ENCODE measurements at regions not wholly inside any gene's neighbourhood (a gene's known extent, or its start where the extent isn't known, plus 50 kb on each side); places are given as distances from the start of the nearest gene placed in this dataset.

GRCh38 chr1:22347854-22348760, 103.5 kb upstream of the ZBTB40 start:
- H2BK5ac ChIP-seq (ENCODE audit: low read depth, low read length, poor library complexity, severe bottlenecking), result no peak overlapping the region
- H2BK12ac ChIP-seq (ENCODE audit: low read length in 2 of 2), result no peak overlapping the region
- no peaks in the 10 kb centered on the region for H3K79me1 ChIP-seq (replicated peaks; ENCODE audit: low read length, poor library complexity, severe bottlenecking)
- H3K4me2 ChIP-seq (ENCODE audit: low read length, poor library complexity, severe bottlenecking), result no peak overlapping the region
- H4K91ac ChIP-seq (ENCODE audit: low read length), result no peak overlapping the region
- DNase-seq, result no peak
- no peaks in the 10 kb centered on the region for H3K9me3 ChIP-seq (ENCODE audit: control insufficient read depth, low read length)
- no peak overlapping the region for H3K4ac ChIP-seq (ENCODE audit: low read depth in 1 of 2, low read length in 2 of 2)
- 75% methylated on average over 15 of the region's 16 CpGs for WGBS
- no peak overlapping the region for H3K14ac ChIP-seq (ENCODE audit: low read length in 2 of 2)
- no peak overlapping the region for H2AFZ ChIP-seq (ENCODE audit: low read depth, low read length)
- H3K27ac ChIP-seq (ENCODE audit: low read length, poor library complexity, severe bottlenecking), result no peak overlapping the region
- H3K23ac ChIP-seq (ENCODE audit: low read length in 2 of 2), result no peak overlapping the region
- H3K9ac ChIP-seq (ENCODE audit: low read length), result no peak overlapping the region
- H2BK120ac ChIP-seq (ENCODE audit: low read depth, low read length), result no peak overlapping the region
- H2AK5ac ChIP-seq (ENCODE audit: low read length, severe bottlenecking), result no peak overlapping the region
- H3K4me1 ChIP-seq (ENCODE audit: control insufficient read depth, insufficient read depth, low read depth, low read length), result no peaks in the 10 kb centered on the region
- no peak overlapping the region for H3K18ac ChIP-seq (ENCODE audit: low read depth in 1 of 2, low read length in 2 of 2)
- H3K4me3 ChIP-seq (ENCODE audit: insufficient read depth in 1 of 2, low read depth in 1 of 2, low read length in 2 of 2), result no peak overlapping the region
- H3K36me3 ChIP-seq (ENCODE audit: control insufficient read depth in 1 of 2, insufficient read depth in 2 of 2, low read depth in 1 of 2, low read length in 2 of 2), result no peaks in the 10 kb centered on the region
- peaks cover 75 to 77% of the 10 kb centered on the region in 2 experiments for H3K27me3 ChIP-seq (ENCODE audit: control insufficient read depth in 1 of 2, insufficient read depth in 1 of 2, low read length in 2 of 2)
- H2BK15ac ChIP-seq (ENCODE audit: low read depth, poor library complexity, severe bottlenecking), result no peak overlapping the region
- no peak overlapping the region for H4K8ac ChIP-seq (ENCODE audit: low read length)

GRCh38 chr1:22349362-22350043, 102.1 kb upstream of the ZBTB40 start:
- Histone ChIP-seq H2BK120ac (ENCODE audit: low read depth, low read length) (no peak overlapping the region), H2BK12ac (ENCODE audit: low read length in 2 of 2) (no peak overlapping the region), H3K4me2 (ENCODE audit: low read length, poor library complexity, severe bottlenecking) (no peak overlapping the region), H3K79me1 (replicated peaks; ENCODE audit: low read length, poor library complexity, severe bottlenecking) (no peaks in the 10 kb centered on the region), H3K14ac (ENCODE audit: low read length in 2 of 2) (no peak overlapping the region), H3K4ac (ENCODE audit: low read depth in 1 of 2, low read length in 2 of 2) (no peak overlapping the region), H3K36me3 (ENCODE audit: control insufficient read depth in 1 of 2, insufficient read depth in 2 of 2, low read depth in 1 of 2, low read length in 2 of 2) (no peaks in the 10 kb centered on the region), H3K27me3 (ENCODE audit: control insufficient read depth in 1 of 2, insufficient read depth in 1 of 2, low read length in 2 of 2) (peaks cover 61 to 64% of the 10 kb centered on the region in 2 experiments), H3K4me3 (ENCODE audit: insufficient read depth in 1 of 2, low read depth in 1 of 2, low read length in 2 of 2) (no peak overlapping the region), H3K27ac (ENCODE audit: low read length, poor library complexity, severe bottlenecking) (no peak overlapping the region), H2BK5ac (ENCODE audit: low read depth, low read length, poor library complexity, severe bottlenecking) (no peak overlapping the region), H4K91ac (ENCODE audit: low read length) (no peak overlapping the region), H4K8ac (ENCODE audit: low read length) (no peak overlapping the region), H3K9me3 (ENCODE audit: control insufficient read depth, low read length) (no peaks in the 10 kb centered on the region), H2AFZ (ENCODE audit: low read depth, low read length) (no peak overlapping the region), H3K18ac (ENCODE audit: low read depth in 1 of 2, low read length in 2 of 2) (no peak overlapping the region), H2BK15ac (ENCODE audit: low read depth, poor library complexity, severe bottlenecking) (no peak overlapping the region), H3K4me1 (ENCODE audit: control insufficient read depth, insufficient read depth, low read depth, low read length) (no peaks in the 10 kb centered on the region), H3K9ac (ENCODE audit: low read length) (no peak overlapping the region), H2AK5ac (ENCODE audit: low read length, severe bottlenecking) (no peak overlapping the region), H3K23ac (ENCODE audit: low read length in 2 of 2) (no peak overlapping the region)
- WGBS, result 80% methylated on average over 13 of the region's 14 CpGs
- DNase-seq, result no peak

- no peak overlapping the region for H3K4ac ChIP-seq (ENCODE audit: low read depth in 1 of 2, low read length in 2 of 2)
- no peak for DNase-seq
- 32% methylated on average over 20 of the region's 22 CpGs for WGBS
- no peak overlapping the region for H3K14ac ChIP-seq (ENCODE audit: low read length in 2 of 2)
- H3K4me3 ChIP-seq (ENCODE audit: insufficient read depth in 1 of 2, low read depth in 1 of 2, low read length in 2 of 2), result no peak overlapping the region
- H3K36me3 ChIP-seq (ENCODE audit: control insufficient read depth in 1 of 2, insufficient read depth in 2 of 2, low read depth in 1 of 2, low read length in 2 of 2), result no peaks in the 10 kb centered on the region
- no peak overlapping the region for H2BK15ac ChIP-seq (ENCODE audit: low read depth, poor library complexity, severe bottlenecking)
- no peak overlapping the region for H2BK5ac ChIP-seq (ENCODE audit: low read depth, low read length, poor library complexity, severe bottlenecking)
- H3K18ac ChIP-seq (ENCODE audit: low read depth in 1 of 2, low read length in 2 of 2), result no peak overlapping the region
- H3K4me1 ChIP-seq (ENCODE audit: control insufficient read depth, insufficient read depth, low read depth, low read length), result no peaks in the 10 kb centered on the region
- H3K9me3 ChIP-seq (ENCODE audit: control insufficient read depth, low read length), result no peaks in the 10 kb centered on the region
- no peak overlapping the region for H3K9ac ChIP-seq (ENCODE audit: low read length)
- H3K4me2 ChIP-seq (ENCODE audit: low read length, poor library complexity, severe bottlenecking), result no peak overlapping the region
- H3K27ac ChIP-seq (ENCODE audit: low read length, poor library complexity, severe bottlenecking), result no peak overlapping the region
- no peak overlapping the region for H2BK120ac ChIP-seq (ENCODE audit: low read depth, low read length)
- H3K27me3 ChIP-seq (ENCODE audit: control insufficient read depth in 1 of 2, insufficient read depth in 1 of 2, low read length in 2 of 2), result peaks cover 52 to 57% of the 10 kb centered on the region in 2 experiments
- no peak overlapping the region for H3K23ac ChIP-seq (ENCODE audit: low read length in 2 of 2)
- H4K8ac ChIP-seq (ENCODE audit: low read length), result no peak overlapping the region
- H2AFZ ChIP-seq (ENCODE audit: low read depth, low read length), result no peak overlapping the region
- H2AK5ac ChIP-seq (ENCODE audit: low read length, severe bottlenecking), result no peak overlapping the region
- H3K79me1 ChIP-seq (replicated peaks; ENCODE audit: low read length, poor library complexity, severe bottlenecking), result no peaks in the 10 kb centered on the region
- H2BK12ac ChIP-seq (ENCODE audit: low read length in 2 of 2), result no peak overlapping the region
- no peak overlapping the region for H4K91ac ChIP-seq (ENCODE audit: low read length)
Measured at GRCh38 chr1:22350171-22350923, 101.3 kb upstream of the ZBTB40 start.

Measured in mesenchymal stem cell (in vitro differentiated cells and primary cell).